Endothelial cell of umbilical vein (primary cell): ENCODE measurements at regions not wholly inside any gene's neighbourhood (a gene's known extent, or its start where the extent isn't known, plus 50 kb on each side); places are given as distances from the start of the nearest gene placed in this dataset.

Source experiments
- BruUV-seq: library from RNA; stranded (reverse); fragments of 400-500 nt; replicated peaks from 2 replicates; lab custom pipeline; 2021; lab: Mats Ljungman, UMichigan
- CTCF ChIA-PET: fragments of 300-600, 350-600 bp; sonication (Branson Sonifier 250); formaldehyde crosslinking; loops from one replicate; lab custom pipeline; 2021; ENCODE audit warnings: antibody characterized with exemption, inconsistent platforms; lab: Charles Lee
- POLR2A ChIA-PET: fragments of 300-600, 350-600 bp; sonication (Branson Sonifier 250); formaldehyde crosslinking; loops from one replicate; lab custom pipeline; 2021; ENCODE audit warnings: antibody characterized with exemption, inconsistent platforms; lab: Charles Lee
- DNase-seq: peaks from one replicate; pipeline ENCODE4 v3.0.0-alpha.2; 2011; ENCODE audit warnings: low read depth, low spot score
- FAIRE-seq: peaks from 2 replicates; lab custom pipeline; 2011; peaks lifted over from hg19 to GRCh38; lab: Jason Lieb, UNC
- H2AFZ ChIP-seq: 2 replicates; pipeline ENCODE4 v1.6.0; 2012; ENCODE audit warnings: low read depth, low read length, control low read depth, inconsistent platforms
- H3K27ac ChIP-seq: 2 replicates; pipeline ENCODE4 v1.5.1; 2011; ENCODE audit warnings: low read depth, mild to moderate bottlenecking, control low read depth, low read length, moderate library complexity; ENCODE audit not compliant: insufficient read depth
- H3K27me3 ChIP-seq, 2 experiments: 2 replicates each; pipeline versions ENCODE4 v1.6.0 to v1.6.1; 2011; ENCODE audit warnings: low read length in 2 of 2, mixed read lengths in 1 of 2; ENCODE audit not compliant: control insufficient read depth in 2 of 2, insufficient read depth in 2 of 2
- H3K36me3 ChIP-seq, 2 experiments: 2 replicates in 1 of 2; 3 replicates in 1 of 2; pipeline ENCODE4 v1.5.1; 2011; ENCODE audit warnings: low read length in 2 of 2, mild to moderate bottlenecking in 1 of 2, moderate library complexity in 1 of 2; ENCODE audit not compliant: control insufficient read depth in 2 of 2, insufficient read depth in 2 of 2; ENCODE audit errors: extremely low read depth in 1 of 2
- H3K4me1 ChIP-seq: 3 replicates; pipeline ENCODE4 v1.5.1; 2011; ENCODE audit warnings: mild to moderate bottlenecking, low read length; ENCODE audit not compliant: control insufficient read depth, insufficient read depth; ENCODE audit errors: extremely low read depth
- H3K4me2 ChIP-seq: 2 replicates; pipeline ENCODE4 v1.6.1; 2011; ENCODE audit warnings: low read length, control low read depth, mixed read lengths; ENCODE audit not compliant: insufficient read depth
- H3K4me3 ChIP-seq, 3 experiments: fragments of 200-600 bp in 1 of 3; sonication (generic), shearing (Covaris generic) in 1 of 3; replicated peaks in 1 of 3; 2 replicates each; pipeline ENCODE4 v1.5.1; 2011 to 2016; ENCODE audit warnings: control low read depth in 3 of 3, low read length in 3 of 3, mild to moderate bottlenecking in 2 of 3, inconsistent platforms in 1 of 3, low read depth in 1 of 3, moderate library complexity in 1 of 3; ENCODE audit not compliant: insufficient read depth in 1 of 3
- H3K79me2 ChIP-seq: 2 replicates; pipeline ENCODE4 v1.6.0; 2012; ENCODE audit warnings: low read length, inconsistent platforms; ENCODE audit not compliant: control insufficient read depth, insufficient read depth
- H3K9ac ChIP-seq: replicated peaks from 2 replicates; pipeline ENCODE3; 2011; ENCODE audit warnings: low read length, control low read depth; ENCODE audit not compliant: insufficient read depth; ENCODE audit errors: extremely low read depth
- H3K9me1 ChIP-seq: replicated peaks from 3 replicates; pipeline ENCODE4 v1.6.0; 2011; ENCODE audit warnings: mild to moderate bottlenecking, low read length; ENCODE audit not compliant: control insufficient read depth, insufficient read depth; ENCODE audit errors: extremely low read depth
- H3K9me3 ChIP-seq: replicated peaks from 2 replicates; pipeline ENCODE4 v1.5.1; 2012; ENCODE audit warnings: low read length, inconsistent platforms; ENCODE audit not compliant: control insufficient read depth, insufficient read depth
- H4K20me1 ChIP-seq: replicated peaks from 2 replicates; pipeline ENCODE3; 2011; ENCODE audit warnings: mild to moderate bottlenecking, low read length; ENCODE audit not compliant: control insufficient read depth, insufficient read depth; ENCODE audit errors: extremely low read depth
- CTCF ChIP-seq, 2 donors: IDR thresholded peaks; 1 replicate in 1 of 2; 2 replicates in 1 of 2; pipeline ENCODE4 v1.5.1; 2011; ENCODE audit warnings: low read length in 2 of 2, mild to moderate bottlenecking in 2 of 2, moderate library complexity in 2 of 2, control low read depth in 1 of 2, inconsistent platforms in 1 of 2, low read depth in 1 of 2; ENCODE audit not compliant: insufficient read depth in 1 of 2; ENCODE audit errors: extremely low read depth in 1 of 2
- EZH2 ChIP-seq: IDR thresholded peaks from 2 replicates; pipeline ENCODE4 v1.6.1; 2012; ENCODE audit warnings: borderline replicate concordance, low read depth, mild to moderate bottlenecking, moderate library complexity, low read length, inconsistent platforms; ENCODE audit not compliant: severe bottlenecking
- FOS ChIP-seq: IDR thresholded peaks from 2 replicates; pipeline ENCODE4 v1.6.1; 2011; ENCODE audit warnings: mild to moderate bottlenecking, low read length, moderate library complexity, borderline replicate concordance; ENCODE audit not compliant: insufficient read depth
- GATA2 ChIP-seq: IDR thresholded peaks from 2 replicates; pipeline ENCODE4 v1.7.0; 2011; ENCODE audit warnings: low read depth, mild to moderate bottlenecking, moderate library complexity, mixed read lengths, low read length; ENCODE audit not compliant: insufficient read length, insufficient read depth
- JUN ChIP-seq: IDR thresholded peaks from 2 replicates; pipeline ENCODE4 v1.6.1; 2011; ENCODE audit warnings: borderline replicate concordance, low read depth; ENCODE audit not compliant: insufficient read length, insufficient read depth
- MAX ChIP-seq: IDR thresholded peaks from 2 replicates; pipeline ENCODE4 v1.6.1; 2011; ENCODE audit not compliant: insufficient read depth, insufficient read length
- MYC ChIP-seq: IDR thresholded peaks from one replicate; pipeline ENCODE4 v1.6.1; 2011; ENCODE audit warnings: mild to moderate bottlenecking, low read depth, low read length
- POLR2A ChIP-seq: IDR thresholded peaks from 2 replicates; pipeline ENCODE4 v1.6.1; 2012; ENCODE audit warnings: low read depth, mild to moderate bottlenecking, control low read depth, low read length
- POLR2AphosphoS5 ChIP-seq: IDR thresholded peaks from 2 replicates; pipeline ENCODE4 v1.6.1; 2012; ENCODE audit warnings: low read depth, mild to moderate bottlenecking, control low read depth, low read length, moderate library complexity; ENCODE audit not compliant: insufficient read depth
- dilution Hi-C: fragments of 300-500 bp; cut with MboI; formaldehyde crosslinking; loops from one replicate; pipeline ENCODE4 v1.15.0; 2019; ENCODE audit warnings: low sequenced_read_pairs; ENCODE audit not compliant: extremely low pct_ligation_motif_present
- intact Hi-C: fragments of 100-400 bp; cut with micrococcal nuclease; formaldehyde crosslinking; loops from one replicate; pipeline ENCODE4 v1.10.0; 2022

- dilution Hi-C loops: no loop called here
- POLR2A ChIA-PET: no interaction called here
- DNase-seq: no peak
- Histone ChIP-seq H3K9me1 (no peaks in the 10 kb centered on the region), H3K4me1 (no peaks in the 10 kb centered on the region), H3K27me3 (no peaks in the 10 kb centered on the region), H3K4me2 (no peak overlapping the region), H4K20me1 (no peaks in the 10 kb centered on the region), H3K9ac (no peak overlapping the region), H3K9me3 (no peaks in the 10 kb centered on the region), H3K4me3 (no peak overlapping the region), H2AFZ (no peak overlapping the region), H3K79me2 (no peaks in the 10 kb centered on the region), H3K27ac (no peak overlapping the region), H3K36me3 (no peaks in the 10 kb centered on the region)
- intact Hi-C loops: no loop called here
- CTCF ChIA-PET: no interaction called here
- FAIRE-seq: no peak
- no peak for TF ChIP-seq EZH2
- TF ChIP-seq CTCF (IDR thresholded peaks at IDR 0.05; ENCODE audit: extremely low read depth in 1 of 2, insufficient read depth in 1 of 2, low read depth in 1 of 2, low read length in 2 of 2): no peak
- TF ChIP-seq JUN: no peak
- TF ChIP-seq GATA2: no peak
- TF ChIP-seq FOS: no peak
- TF ChIP-seq POLR2A: no peak
- no peak for TF ChIP-seq MYC
- no peak for TF ChIP-seq MAX
- no peak for TF ChIP-seq POLR2AphosphoS5
- no TSS peak for BruUV-seq
Observed at GRCh38 chr4:81665045-81665444, 193.3 kb upstream of the RASGEF1B start.
